ENCODE measurements at regions not wholly inside any gene's neighbourhood (a gene's known extent, or its start where the extent isn't known, plus 50 kb on each side); places are given as distances from the start of the nearest gene placed in this dataset.

- Histone ChIP-seq H3K4me3 (replicated peaks; ENCODE audit: insufficient read depth, low read length) (no peak overlapping the region), H3K27ac (replicated peaks) (no peak overlapping the region), H3K27me3 (ENCODE audit: insufficient read depth, poor library complexity, severe bottlenecking) (no peaks in the 10 kb centered on the region)
- no peak for DNase-seq (ENCODE audit: low read depth in 1 of 2, low spot score in 1 of 2)
- TF ChIP-seq SPI1 (IDR thresholded peaks at IDR 0.05; ENCODE audit: borderline replicate concordance, low read depth) (no peak), POLR2AphosphoS5 (IDR thresholded peaks at IDR 0.05; ENCODE audit: low read depth) (no peak), CTCF (IDR thresholded peaks at IDR 0.05; ENCODE audit: insufficient read depth, low read length) (no peak), GABPA (IDR thresholded peaks at IDR 0.05; ENCODE audit: low read depth) (no peak), REST (IDR thresholded peaks at IDR 0.05; ENCODE audit: insufficient replicate concordance, low read depth) (no peak)
Measured at GRCh38 chr12:60324746-60325145, 728.9 kb downstream of the SLC16A7 start.

GRCh38 chr12:60333461-60333860 is 737.6 kb downstream of the SLC16A7 start:
- no peak for DNase-seq (ENCODE audit: low read depth in 1 of 2, low spot score in 1 of 2)
- no peak overlapping the region for H3K4me3 ChIP-seq (replicated peaks; ENCODE audit: insufficient read depth, low read length)
- no peaks in the 10 kb centered on the region for H3K27me3 ChIP-seq (ENCODE audit: insufficient read depth, poor library complexity, severe bottlenecking)
- H3K27ac ChIP-seq (replicated peaks): no peak overlapping the region
- no peak for TF ChIP-seq GABPA (IDR thresholded peaks at IDR 0.05; ENCODE audit: low read depth)
- TF ChIP-seq REST (IDR thresholded peaks at IDR 0.05; ENCODE audit: insufficient replicate concordance, low read depth): no peak
- TF ChIP-seq CTCF (IDR thresholded peaks at IDR 0.05; ENCODE audit: insufficient read depth, low read length): no peak
- no peak for TF ChIP-seq SPI1 (IDR thresholded peaks at IDR 0.05; ENCODE audit: borderline replicate concordance, low read depth)
- TF ChIP-seq POLR2AphosphoS5 (IDR thresholded peaks at IDR 0.05; ENCODE audit: low read depth): no peak

GRCh38 chr12:60335745-60336144 is 739.9 kb downstream of the SLC16A7 start:
- TF ChIP-seq REST (IDR thresholded peaks at IDR 0.05; ENCODE audit: insufficient replicate concordance, low read depth) (no peak), POLR2AphosphoS5 (IDR thresholded peaks at IDR 0.05; ENCODE audit: low read depth) (no peak), GABPA (IDR thresholded peaks at IDR 0.05; ENCODE audit: low read depth) (no peak), SPI1 (IDR thresholded peaks at IDR 0.05; ENCODE audit: borderline replicate concordance, low read depth) (no peak), CTCF (IDR thresholded peaks at IDR 0.05; ENCODE audit: insufficient read depth, low read length) (no peak)
- Histone ChIP-seq H3K4me3 (replicated peaks; ENCODE audit: insufficient read depth, low read length) (no peak overlapping the region), H3K27me3 (ENCODE audit: insufficient read depth, poor library complexity, severe bottlenecking) (no peaks in the 10 kb centered on the region), H3K27ac (replicated peaks) (no peak overlapping the region)
- DNase-seq (ENCODE audit: low read depth in 1 of 2, low spot score in 1 of 2): no peak
